GM23338 (cell line): ENCODE measurements at regions not wholly inside any gene's neighbourhood (a gene's known extent, or its start where the extent isn't known, plus 50 kb on each side); places are given as distances from the start of the nearest gene placed in this dataset.

Experiments used
- ATAC-seq: fragments of 200-7000 bp; cut with Tn5 transposase; 3 replicates; pipeline ENCODE4 v1.9.1; 2020
- DNase-seq: peaks from one replicate; pipeline ENCODE4 v3.0.0-alpha.2; 2015; ENCODE audit warnings: low spot score
- H2AFZ ChIP-seq: fragments of 200-600 bp; sonication (generic); 2 replicates; pipeline ENCODE4 v1.8.0; 2016; ENCODE audit warnings: antibody characterized with exemption, mild to moderate bottlenecking, moderate library complexity
- H3F3A ChIP-seq: fragments of 200-600 bp; sonication (generic); replicated peaks from 2 replicates; pipeline ENCODE4 v1.8.0; 2017; ENCODE audit warnings: antibody characterized with exemption, mixed run types, low read depth
- H3K27ac ChIP-seq: fragments of 200-600 bp; sonication (generic); 2 replicates; pipeline ENCODE4 v1.6.1; 2016; ENCODE audit warnings: low read depth
- H3K27me3 ChIP-seq: fragments of 200-600 bp; sonication (generic); 2 replicates; pipeline ENCODE4 v1.8.0; 2016; ENCODE audit warnings: mild to moderate bottlenecking, mixed run types, moderate library complexity; ENCODE audit not compliant: insufficient read depth
- H3K36me3 ChIP-seq: fragments of 200-600 bp; sonication (generic); 2 replicates; pipeline ENCODE4 v1.8.0; 2016; ENCODE audit warnings: mild to moderate bottlenecking; ENCODE audit not compliant: insufficient read depth
- H3K4me1 ChIP-seq: fragments of 200-600 bp; sonication (generic); 2 replicates; pipeline ENCODE4 v1.8.0; 2016; ENCODE audit warnings: mild to moderate bottlenecking, moderate library complexity; ENCODE audit not compliant: insufficient read depth
- H3K4me2 ChIP-seq: fragments of 200-600 bp; sonication (generic); 2 replicates; pipeline ENCODE4 v1.7.1; 2017; ENCODE audit warnings: mixed run types
- H3K4me3 ChIP-seq: fragments of 200-600 bp; sonication (generic); 2 replicates; pipeline ENCODE4 v1.6.1; 2016; ENCODE audit warnings: mixed run types
- H3K79me2 ChIP-seq: fragments of 200-600 bp; sonication (generic); replicated peaks from 2 replicates; pipeline ENCODE4 v1.8.0; 2017; ENCODE audit warnings: mild to moderate bottlenecking; ENCODE audit not compliant: insufficient read depth
- H3K9me2 ChIP-seq: fragments of 200-600 bp; sonication (generic); 2 replicates; pipeline ENCODE4 v1.8.0; 2017; ENCODE audit not compliant: insufficient read depth
- H4K20me1 ChIP-seq: fragments of 200-600 bp; sonication (generic); replicated peaks from 2 replicates; pipeline ENCODE4 v1.8.0; 2017; ENCODE audit warnings: mild to moderate bottlenecking; ENCODE audit not compliant: insufficient read depth
- H3K27ac Mint-ChIP-seq: 2 replicates; pipeline ENCODE4 v1.8.0; 2020; ENCODE audit warnings: inconsistent platforms, mild to moderate bottlenecking, moderate library complexity, mixed read lengths
- H3K27me3 Mint-ChIP-seq: 3 replicates; pipeline ENCODE4 v1.8.0; 2022; ENCODE audit warnings: low read depth, mild to moderate bottlenecking, moderate library complexity, mixed read lengths, inconsistent platforms; ENCODE audit not compliant: insufficient read depth, poor library complexity
- H3K36me3 Mint-ChIP-seq: 3 replicates; pipeline ENCODE4 v1.8.0; 2021; ENCODE audit warnings: low read depth, mild to moderate bottlenecking, inconsistent platforms, moderate library complexity, mixed read lengths
- H3K4me1 Mint-ChIP-seq: 3 replicates; pipeline ENCODE4 v1.8.0; 2020; ENCODE audit warnings: mild to moderate bottlenecking, inconsistent platforms, mixed read lengths
- H3K4me3 Mint-ChIP-seq: 3 replicates; pipeline ENCODE4 v1.8.0; 2021; ENCODE audit warnings: moderate library complexity, mild to moderate bottlenecking, inconsistent platforms, mixed read lengths
- H3K9me3 Mint-ChIP-seq: 3 replicates; pipeline ENCODE4 v1.8.0; 2020; ENCODE audit warnings: moderate library complexity, mild to moderate bottlenecking, inconsistent platforms, mixed read lengths
- CREB1 ChIP-seq: fragments of 250-450 bp; sonication (Bioruptor Pico); IDR thresholded peaks from 2 replicates; pipeline ENCODE4 v1.5.0; 2020; ENCODE audit warnings: low read depth, mild to moderate bottlenecking, moderate library complexity
- EZH2phosphoT487 ChIP-seq: fragments of 200-600 bp; sonication (generic); IDR thresholded peaks from one replicate; pipeline ENCODE4 v1.8.1; 2018; ENCODE audit warnings: antibody characterized with exemption; ENCODE audit not compliant: unreplicated experiment
- NANOG ChIP-seq: IDR thresholded peaks from 2 replicates; pipeline ENCODE4 v1.6.1; 2016; ENCODE audit warnings: antibody characterized with exemption, borderline replicate concordance
- POLR2AphosphoS5 ChIP-seq: IDR thresholded peaks from 2 replicates; pipeline ENCODE4 v1.6.1; 2016; ENCODE audit warnings: antibody characterized with exemption, low read depth
- STAT1 ChIP-seq: IDR thresholded peaks from one replicate; pipeline ENCODE4 v1.6.1; 2016; ENCODE audit warnings: antibody characterized with exemption; ENCODE audit not compliant: unreplicated experiment
- ZNF114 ChIP-seq: fragments of 250-450 bp; sonication (Bioruptor Pico); IDR thresholded peaks from 2 replicates; pipeline ENCODE4 v1.5.0; 2020; ENCODE audit warnings: mild to moderate bottlenecking, moderate library complexity
- ZNF331 ChIP-seq: fragments of 250-450 bp; sonication (Bioruptor Pico); IDR thresholded peaks from 2 replicates; pipeline ENCODE4 v1.5.0; 2020; ENCODE audit warnings: low read depth, mild to moderate bottlenecking, moderate library complexity
- TF ChIP-seq, protein P1 (sequence below): IDR thresholded peaks from 2 replicates; pipeline ENCODE4 v1.6.1; 2016; ENCODE audit warnings: antibody characterized with exemption
- TF ChIP-seq, protein P2 (sequence below): fragments of 250-450 bp; sonication (Bioruptor Pico); IDR thresholded peaks from 2 replicates; pipeline ENCODE4 v1.5.0; 2020; ENCODE audit warnings: mild to moderate bottlenecking, moderate library complexity

DNA sequence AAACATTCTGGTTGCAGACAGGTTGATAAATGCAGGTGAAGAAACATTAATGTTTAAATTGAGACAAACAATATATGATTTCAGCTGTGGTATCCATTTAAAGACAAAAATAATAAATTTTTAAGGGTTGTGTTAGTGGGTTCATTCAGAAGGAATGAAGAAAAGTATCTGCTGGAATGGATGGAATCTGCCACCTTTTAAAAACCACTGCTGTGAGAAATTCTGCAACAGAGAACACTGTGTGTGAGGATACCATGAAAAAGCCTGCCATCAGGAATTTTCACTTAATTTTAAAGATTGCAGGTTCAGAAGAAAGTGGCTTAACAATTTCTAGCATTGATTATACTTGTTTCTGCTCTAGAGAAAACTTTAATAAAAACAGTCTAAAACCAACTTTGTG is 184.6 kb upstream of the SOX5 start:
- Mint-ChIP-seq H3K4me3 (no peak overlapping the region), H3K36me3 (no peaks in the 10 kb centered on the region), H3K27ac (no peak overlapping the region), H3K9me3 (no peaks in the 10 kb centered on the region), H3K27me3 (no peaks in the 10 kb centered on the region), H3K4me1 (peaks cover 32% of the 10 kb centered on the region)
- Histone ChIP-seq H3K4me1 (peaks cover 18% of the 10 kb centered on the region), H3K27me3 (no peaks in the 10 kb centered on the region), H3K9me2 (no peaks in the 10 kb centered on the region), H3F3A (no peaks in the 10 kb centered on the region), H3K79me2 (no peaks in the 10 kb centered on the region), H3K4me2 (peak overlapping the region; percentile 27; the same call in 1 of the 2 replicates), H3K27ac (no peak overlapping the region), H4K20me1 (no peaks in the 10 kb centered on the region), H2AFZ (no peak overlapping the region), H3K4me3 (no peak overlapping the region), H3K36me3 (no peaks in the 10 kb centered on the region)
- ATAC-seq (no peak), DNase-seq (no peak)
- TF ChIP-seq STAT1 (no peak), POLR2AphosphoS5 (no peak), EZH2phosphoT487 (no peak)

DNA sequence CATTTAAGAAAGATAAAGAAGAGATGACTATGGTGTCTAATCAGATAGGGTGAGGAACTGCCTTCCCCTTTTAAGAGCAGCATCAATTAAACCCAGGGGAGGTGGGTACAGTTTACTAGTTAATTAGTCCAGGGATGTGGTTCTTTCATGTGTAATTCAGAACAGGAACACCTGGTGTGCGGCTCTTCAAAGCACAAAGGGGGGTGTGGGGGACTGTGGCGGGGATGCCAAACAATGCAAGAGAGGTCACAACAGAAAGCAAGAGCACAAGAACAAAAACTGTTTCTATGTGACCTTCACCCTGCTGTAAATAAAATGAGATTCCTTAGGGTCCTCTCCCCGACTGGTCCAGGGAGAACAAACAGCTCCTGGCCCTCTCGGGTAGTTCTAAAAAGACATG is 183.9 kb upstream of the SOX5 start:
- H2AFZ ChIP-seq = no peak overlapping the region
- H3K79me2 ChIP-seq = no peaks in the 10 kb centered on the region
- H3K4me3 ChIP-seq = no peak overlapping the region
- Mint-ChIP-seq H3K9me3 (no peaks in the 10 kb centered on the region), H3K27me3 (no peaks in the 10 kb centered on the region), H3K27ac (no peak overlapping the region), H3K36me3 (no peaks in the 10 kb centered on the region), H3K4me1 (peaks cover 36% of the 10 kb centered on the region), H3K4me3 (peak overlapping the region; percentile 38; the same call in 2 of the 3 replicates)
- ATAC-seq (peak; percentile 95), DNase-seq (peak; percentile 75)
- H3K27me3 ChIP-seq = no peaks in the 10 kb centered on the region
- peaks cover 18% of the 10 kb centered on the region for H3K4me1 ChIP-seq
- TF ChIP-seq NANOG (peak; percentile 78), ZNF114 (CRISPR knock-in tag) (no peak), ZNF331 (CRISPR knock-in tag) (no peak), CREB1 (CRISPR knock-in tag) (peak; percentile 30; the same call in 1 of the 2 replicates)
- TF ChIP-seq, protein P1, sequence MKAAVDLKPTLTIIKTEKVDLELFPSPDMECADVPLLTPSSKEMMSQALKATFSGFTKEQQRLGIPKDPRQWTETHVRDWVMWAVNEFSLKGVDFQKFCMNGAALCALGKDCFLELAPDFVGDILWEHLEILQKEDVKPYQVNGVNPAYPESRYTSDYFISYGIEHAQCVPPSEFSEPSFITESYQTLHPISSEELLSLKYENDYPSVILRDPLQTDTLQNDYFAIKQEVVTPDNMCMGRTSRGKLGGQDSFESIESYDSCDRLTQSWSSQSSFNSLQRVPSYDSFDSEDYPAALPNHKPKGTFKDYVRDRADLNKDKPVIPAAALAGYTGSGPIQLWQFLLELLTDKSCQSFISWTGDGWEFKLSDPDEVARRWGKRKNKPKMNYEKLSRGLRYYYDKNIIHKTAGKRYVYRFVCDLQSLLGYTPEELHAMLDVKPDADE = no peak
- TF ChIP-seq, protein P2, sequence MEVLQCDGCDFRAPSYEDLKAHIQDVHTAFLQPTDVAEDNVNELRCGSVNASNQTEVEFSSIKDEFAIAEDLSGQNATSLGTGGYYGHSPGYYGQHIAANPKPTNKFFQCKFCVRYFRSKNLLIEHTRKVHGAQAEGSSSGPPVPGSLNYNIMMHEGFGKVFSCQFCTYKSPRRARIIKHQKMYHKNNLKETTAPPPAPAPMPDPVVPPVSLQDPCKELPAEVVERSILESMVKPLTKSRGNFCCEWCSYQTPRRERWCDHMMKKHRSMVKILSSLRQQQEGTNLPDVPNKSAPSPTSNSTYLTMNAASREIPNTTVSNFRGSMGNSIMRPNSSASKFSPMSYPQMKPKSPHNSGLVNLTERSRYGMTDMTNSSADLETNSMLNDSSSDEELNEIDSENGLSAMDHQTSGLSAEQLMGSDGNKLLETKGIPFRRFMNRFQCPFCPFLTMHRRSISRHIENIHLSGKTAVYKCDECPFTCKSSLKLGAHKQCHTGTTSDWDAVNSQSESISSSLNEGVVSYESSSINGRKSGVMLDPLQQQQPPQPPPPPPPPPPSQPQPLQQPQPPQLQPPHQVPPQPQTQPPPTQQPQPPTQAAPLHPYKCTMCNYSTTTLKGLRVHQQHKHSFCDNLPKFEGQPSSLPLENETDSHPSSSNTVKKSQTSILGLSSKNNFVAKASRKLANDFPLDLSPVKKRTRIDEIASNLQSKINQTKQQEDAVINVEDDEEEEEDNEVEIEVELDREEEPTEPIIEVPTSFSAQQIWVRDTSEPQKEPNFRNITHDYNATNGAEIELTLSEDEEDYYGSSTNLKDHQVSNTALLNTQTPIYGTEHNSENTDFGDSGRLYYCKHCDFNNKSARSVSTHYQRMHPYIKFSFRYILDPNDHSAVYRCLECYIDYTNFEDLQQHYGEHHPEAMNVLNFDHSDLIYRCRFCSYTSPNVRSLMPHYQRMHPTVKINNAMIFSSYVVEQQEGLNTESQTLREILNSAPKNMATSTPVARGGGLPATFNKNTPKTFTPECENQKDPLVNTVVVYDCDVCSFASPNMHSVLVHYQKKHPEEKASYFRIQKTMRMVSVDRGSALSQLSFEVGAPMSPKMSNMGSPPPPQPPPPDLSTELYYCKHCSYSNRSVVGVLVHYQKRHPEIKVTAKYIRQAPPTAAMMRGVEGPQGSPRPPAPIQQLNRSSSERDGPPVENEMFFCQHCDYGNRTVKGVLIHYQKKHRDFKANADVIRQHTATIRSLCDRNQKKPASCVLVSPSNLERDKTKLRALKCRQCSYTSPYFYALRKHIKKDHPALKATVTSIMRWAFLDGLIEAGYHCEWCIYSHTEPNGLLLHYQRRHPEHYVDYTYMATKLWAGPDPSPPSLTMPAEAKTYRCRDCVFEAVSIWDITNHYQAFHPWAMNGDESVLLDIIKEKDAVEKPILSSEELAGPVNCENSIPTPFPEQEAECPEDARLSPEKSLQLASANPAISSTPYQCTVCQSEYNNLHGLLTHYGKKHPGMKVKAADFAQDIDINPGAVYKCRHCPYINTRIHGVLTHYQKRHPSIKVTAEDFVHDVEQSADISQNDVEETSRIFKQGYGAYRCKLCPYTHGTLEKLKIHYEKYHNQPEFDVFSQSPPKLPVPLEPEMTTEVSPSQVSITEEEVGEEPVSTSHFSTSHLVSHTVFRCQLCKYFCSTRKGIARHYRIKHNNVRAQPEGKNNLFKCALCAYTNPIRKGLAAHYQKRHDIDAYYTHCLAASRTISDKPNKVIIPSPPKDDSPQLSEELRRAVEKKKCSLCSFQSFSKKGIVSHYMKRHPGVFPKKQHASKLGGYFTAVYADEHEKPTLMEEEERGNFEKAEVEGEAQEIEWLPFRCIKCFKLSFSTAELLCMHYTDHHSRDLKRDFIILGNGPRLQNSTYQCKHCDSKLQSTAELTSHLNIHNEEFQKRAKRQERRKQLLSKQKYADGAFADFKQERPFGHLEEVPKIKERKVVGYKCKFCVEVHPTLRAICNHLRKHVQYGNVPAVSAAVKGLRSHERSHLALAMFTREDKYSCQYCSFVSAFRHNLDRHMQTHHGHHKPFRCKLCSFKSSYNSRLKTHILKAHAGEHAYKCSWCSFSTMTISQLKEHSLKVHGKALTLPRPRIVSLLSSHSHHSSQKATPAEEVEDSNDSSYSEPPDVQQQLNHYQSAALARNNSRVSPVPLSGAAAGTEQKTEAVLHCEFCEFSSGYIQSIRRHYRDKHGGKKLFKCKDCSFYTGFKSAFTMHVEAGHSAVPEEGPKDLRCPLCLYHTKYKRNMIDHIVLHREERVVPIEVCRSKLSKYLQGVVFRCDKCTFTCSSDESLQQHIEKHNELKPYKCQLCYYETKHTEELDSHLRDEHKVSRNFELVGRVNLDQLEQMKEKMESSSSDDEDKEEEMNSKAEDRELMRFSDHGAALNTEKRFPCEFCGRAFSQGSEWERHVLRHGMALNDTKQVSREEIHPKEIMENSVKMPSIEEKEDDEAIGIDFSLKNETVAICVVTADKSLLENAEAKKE (CRISPR knock-in tag) = 0 out of 2 replicates have a peak, but pooled peaks have one; percentile 36
- H3K9me2 ChIP-seq = no peaks in the 10 kb centered on the region
- no peak overlapping the region for H3K27ac ChIP-seq
- no peaks in the 10 kb centered on the region for H4K20me1 ChIP-seq
- H3K4me2 ChIP-seq = peak overlapping the region; percentile 27; the same call in 1 of the 2 replicates
- no peaks in the 10 kb centered on the region for H3K36me3 ChIP-seq
- no peaks in the 10 kb centered on the region for H3F3A ChIP-seq
